ENCODE measurements at regions not wholly inside any gene's neighbourhood (a gene's known extent, or its start where the extent isn't known, plus 50 kb on each side); places are given as distances from the start of the nearest gene placed in this dataset.

GRCh38 chr18:10365901-10366300 is 88.5 kb upstream of the APCDD1 start:
- Histone ChIP-seq H3K27ac (no peak overlapping the region), H3K4me1 (no peaks in the 10 kb centered on the region), H3K4me3 (no peak overlapping the region), H3K9ac (ENCODE audit: low read depth in 2 of 2, low read length in 2 of 2) (no peak overlapping the region), H3K9me3 (no peaks in the 10 kb centered on the region), H3K36me3 (no peaks in the 10 kb centered on the region), H3K27me3 (no peaks in the 10 kb centered on the region)
- no peak for DNase-seq
- no peak for TF ChIP-seq CTCF (IDR thresholded peaks at IDR 0.05)
- intact Hi-C loops (cut with DNase I): no loop called here

- no peaks in the 10 kb centered on the region for H3K36me3 ChIP-seq
- TF ChIP-seq CTCF (IDR thresholded peaks at IDR 0.05): no peak
- intact Hi-C loops (cut with DNase I): no loop called here
Observed at GRCh38 chr18:10367836-10368235, 86.6 kb upstream of the APCDD1 start.

GRCh38 chr18:10368456-10369453 is 85.7 kb upstream of the APCDD1 start:
- intact Hi-C loops (cut with DNase I): no loop called here
- Histone ChIP-seq H3K9me3 (no peaks in the 10 kb centered on the region), H3K4me3 (no peak overlapping the region), H3K36me3 (no peaks in the 10 kb centered on the region), H3K27me3 (no peaks in the 10 kb centered on the region), H3K4me1 (no peaks in the 10 kb centered on the region), H3K9ac (ENCODE audit: low read depth in 2 of 2, low read length in 2 of 2) (no peak overlapping the region), H3K27ac (no peak overlapping the region)
- DNase-seq: no peak
- TF ChIP-seq CTCF (IDR thresholded peaks at IDR 0.05): no peak

More at GRCh38 chr18:10367836-10368235, 86.6 kb upstream of the APCDD1 start:
- no peak overlapping the region for H3K9ac ChIP-seq (ENCODE audit: low read depth in 2 of 2, low read length in 2 of 2)
- no peaks in the 10 kb centered on the region for H3K9me3 ChIP-seq
- no peak for DNase-seq
- no peaks in the 10 kb centered on the region for H3K4me1 ChIP-seq
- H3K27me3 ChIP-seq: no peaks in the 10 kb centered on the region
- H3K4me3 ChIP-seq: no peak overlapping the region
- H3K27ac ChIP-seq: no peak overlapping the region

GRCh38 chr18:10370716-10371115 is 83.7 kb upstream of the APCDD1 start:
- no peak overlapping the region for H3K9ac ChIP-seq (ENCODE audit: low read depth in 2 of 2, low read length in 2 of 2)
- no peak overlapping the region for H3K27ac ChIP-seq
- TF ChIP-seq CTCF (IDR thresholded peaks at IDR 0.05): no peak
- H3K27me3 ChIP-seq: no peaks in the 10 kb centered on the region
- intact Hi-C loops (cut with DNase I): no loop called here
- no peak for DNase-seq
- H3K36me3 ChIP-seq: no peaks in the 10 kb centered on the region
- no peak overlapping the region for H3K4me3 ChIP-seq
- H3K9me3 ChIP-seq: no peaks in the 10 kb centered on the region
- no peaks in the 10 kb centered on the region for H3K4me1 ChIP-seq

- no peaks in the 10 kb centered on the region for H3K27me3 ChIP-seq
- H3K4me1 ChIP-seq: no peaks in the 10 kb centered on the region
- no peak overlapping the region for H3K27ac ChIP-seq
- H3K36me3 ChIP-seq: no peaks in the 10 kb centered on the region
- no peaks in the 10 kb centered on the region for H3K9me3 ChIP-seq
- H3K9ac ChIP-seq (ENCODE audit: low read depth in 2 of 2, low read length in 2 of 2): no peak overlapping the region
- intact Hi-C loops (cut with DNase I): no loop called here
- no peak overlapping the region for H3K4me3 ChIP-seq
- TF ChIP-seq CTCF (IDR thresholded peaks at IDR 0.05): no peak
- DNase-seq: no peak
Observed at GRCh38 chr18:10371165-10371564, 83.3 kb upstream of the APCDD1 start.

All from colonic mucosa (tissue), 4 donors.